Lower leg skin (tissue), 3 donors: ENCODE measurements at regions not wholly inside any gene's neighbourhood (a gene's known extent, or its start where the extent isn't known, plus 50 kb on each side); places are given as distances from the start of the nearest gene placed in this dataset.

Experiments used
- POLR2A ChIP-seq, 2 donors: fragments of 450-650 bp; IDR thresholded peaks; one replicate each; pipeline ENCODE4 v1.6.1; 2016 to 2017; ENCODE audit warnings: antibody characterized with exemption in 2 of 2, mild to moderate bottlenecking in 1 of 2, moderate library complexity in 1 of 2
- TF ChIP-seq, protein P1 (sequence below), 3 donors: fragments of 450-650 bp; IDR thresholded peaks; one replicate each; pipeline ENCODE4 v1.5.1; 2016; ENCODE audit warnings: antibody characterized with exemption in 3 of 3, mild to moderate bottlenecking in 3 of 3, moderate library complexity in 2 of 3

DNA sequence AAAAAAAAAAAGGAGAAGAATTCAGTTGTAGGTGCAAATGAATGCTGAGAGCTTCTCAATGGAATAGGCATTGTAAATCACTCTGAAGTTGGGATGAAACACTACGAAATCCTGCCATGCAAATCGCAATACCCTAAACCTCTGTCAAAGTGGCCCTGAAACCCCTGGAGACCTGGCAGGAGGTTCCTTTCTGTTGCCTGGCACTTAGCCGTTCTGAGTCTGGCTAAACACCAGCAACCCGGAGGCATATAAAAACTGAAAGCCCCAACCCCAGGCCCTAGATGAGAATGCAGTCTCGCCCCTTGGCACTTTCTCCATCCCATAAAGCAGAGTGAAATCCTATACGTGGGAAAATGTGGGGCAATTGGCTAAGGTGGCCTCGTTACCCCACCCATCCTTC lies 151.5 kb upstream of the PARP11 start:
- TF ChIP-seq, protein P1, sequence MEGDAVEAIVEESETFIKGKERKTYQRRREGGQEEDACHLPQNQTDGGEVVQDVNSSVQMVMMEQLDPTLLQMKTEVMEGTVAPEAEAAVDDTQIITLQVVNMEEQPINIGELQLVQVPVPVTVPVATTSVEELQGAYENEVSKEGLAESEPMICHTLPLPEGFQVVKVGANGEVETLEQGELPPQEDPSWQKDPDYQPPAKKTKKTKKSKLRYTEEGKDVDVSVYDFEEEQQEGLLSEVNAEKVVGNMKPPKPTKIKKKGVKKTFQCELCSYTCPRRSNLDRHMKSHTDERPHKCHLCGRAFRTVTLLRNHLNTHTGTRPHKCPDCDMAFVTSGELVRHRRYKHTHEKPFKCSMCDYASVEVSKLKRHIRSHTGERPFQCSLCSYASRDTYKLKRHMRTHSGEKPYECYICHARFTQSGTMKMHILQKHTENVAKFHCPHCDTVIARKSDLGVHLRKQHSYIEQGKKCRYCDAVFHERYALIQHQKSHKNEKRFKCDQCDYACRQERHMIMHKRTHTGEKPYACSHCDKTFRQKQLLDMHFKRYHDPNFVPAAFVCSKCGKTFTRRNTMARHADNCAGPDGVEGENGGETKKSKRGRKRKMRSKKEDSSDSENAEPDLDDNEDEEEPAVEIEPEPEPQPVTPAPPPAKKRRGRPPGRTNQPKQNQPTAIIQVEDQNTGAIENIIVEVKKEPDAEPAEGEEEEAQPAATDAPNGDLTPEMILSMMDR (IDR thresholded peaks at IDR 0.05): no peak
- no peak for TF ChIP-seq POLR2A (IDR thresholded peaks at IDR 0.05)
